Karpas-422 (cell line): ENCODE measurements at regions not wholly inside any gene's neighbourhood (a gene's known extent, or its start where the extent isn't known, plus 50 kb on each side); places are given as distances from the start of the nearest gene placed in this dataset.

Source experiments
- DNase-seq: peaks from one replicate; pipeline ENCODE4 v3.0.0-alpha.2; 2015
- H2AFZ ChIP-seq: fragments of 200-600 bp; sonication (generic); 2 replicates; pipeline ENCODE4 v1.6.1; 2014; ENCODE audit warnings: antibody characterized with exemption, low read length, mixed read lengths
- H3K27ac ChIP-seq: fragments of 200-600 bp; sonication (generic); 2 replicates; pipeline ENCODE4 v1.5.1; 2014; ENCODE audit warnings: mild to moderate bottlenecking, low read length, moderate library complexity
- H3K27me3 ChIP-seq: fragments of 200-600 bp; sonication (generic); 2 replicates; pipeline ENCODE4 v1.6.1; 2014; ENCODE audit warnings: low read length, mixed read lengths
- H3K36me3 ChIP-seq: fragments of 200-600 bp; sonication (generic); 2 replicates; pipeline ENCODE4 v1.6.1; 2014; ENCODE audit warnings: low read length, mixed read lengths; ENCODE audit not compliant: insufficient read depth
- H3K4me1 ChIP-seq: fragments of 200-600 bp; sonication (generic); 2 replicates; pipeline ENCODE4 v1.6.1; 2014; ENCODE audit warnings: mild to moderate bottlenecking, low read length, mixed read lengths
- H3K4me2 ChIP-seq: fragments of 200-600 bp; sonication (generic); 2 replicates; pipeline ENCODE4 v1.6.1; 2014; ENCODE audit warnings: low read length, low read depth, mild to moderate bottlenecking; ENCODE audit not compliant: poor library complexity, severe bottlenecking
- H3K4me3 ChIP-seq: fragments of 200-600 bp; sonication (generic); 2 replicates; pipeline ENCODE4 v1.5.1; 2014; ENCODE audit warnings: mild to moderate bottlenecking, antibody characterized with exemption, low read length, mixed read lengths
- H3K79me2 ChIP-seq: fragments of 200-600 bp; sonication (generic); 2 replicates; pipeline ENCODE4 v1.6.1; 2014; ENCODE audit warnings: mild to moderate bottlenecking, low read length, mixed read lengths
- H3K9ac ChIP-seq: fragments of 200-600 bp; sonication (generic); 2 replicates; pipeline ENCODE4 v1.6.0; 2014; ENCODE audit warnings: low read length
- H3K9me2 ChIP-seq: fragments of 200-600 bp; sonication (generic), shearing (Covaris generic); replicated peaks from 2 replicates; pipeline ENCODE4 v1.6.0; 2014; ENCODE audit warnings: mild to moderate bottlenecking, low read length, moderate library complexity; ENCODE audit not compliant: insufficient read depth
- H3K9me3 ChIP-seq: fragments of 300-700, 200-600 bp; sonication (generic); 2 replicates; pipeline ENCODE4 v1.6.1; 2014; ENCODE audit warnings: low read length, mixed read lengths
- H4K20me1 ChIP-seq: fragments of 200-600 bp; sonication (generic); 2 replicates; pipeline ENCODE4 v1.6.1; 2014; ENCODE audit warnings: mild to moderate bottlenecking, antibody characterized with exemption, low read length, low read depth; ENCODE audit not compliant: insufficient read depth

GRCh38 chr2:150370561-150370960 is 116.9 kb downstream of the RND3 start:
- Histone ChIP-seq H3K36me3 (no peaks in the 10 kb centered on the region), H3K27ac (no peak overlapping the region), H3K79me2 (no peaks in the 10 kb centered on the region), H3K9me2 (no peaks in the 10 kb centered on the region), H3K9me3 (no peaks in the 10 kb centered on the region), H3K4me3 (no peak overlapping the region), H4K20me1 (no peaks in the 10 kb centered on the region), H2AFZ (no peak overlapping the region), H3K4me2 (no peak overlapping the region), H3K9ac (no peak overlapping the region), H3K27me3 (no peaks in the 10 kb centered on the region), H3K4me1 (no peaks in the 10 kb centered on the region)
- DNase-seq: no peak

GRCh38 chr2:150369862-150370261 is 117.6 kb downstream of the RND3 start:
- no peaks in the 10 kb centered on the region for H3K9me2 ChIP-seq
- no peaks in the 10 kb centered on the region for H3K36me3 ChIP-seq
- no peak overlapping the region for H3K4me2 ChIP-seq
- H2AFZ ChIP-seq: no peak overlapping the region
- H3K27me3 ChIP-seq: no peaks in the 10 kb centered on the region
- no peak overlapping the region for H3K9ac ChIP-seq
- no peak overlapping the region for H3K27ac ChIP-seq
- H3K79me2 ChIP-seq: no peaks in the 10 kb centered on the region
- no peak overlapping the region for H3K4me3 ChIP-seq
- H3K4me1 ChIP-seq: no peaks in the 10 kb centered on the region
- DNase-seq: no peak
- H4K20me1 ChIP-seq: no peaks in the 10 kb centered on the region
- no peaks in the 10 kb centered on the region for H3K9me3 ChIP-seq

GRCh38 chr2:150358468-150358807 is 129.0 kb downstream of the RND3 start:
- Histone ChIP-seq H2AFZ (no peak overlapping the region), H3K79me2 (no peaks in the 10 kb centered on the region), H3K27me3 (no peaks in the 10 kb centered on the region), H3K36me3 (no peaks in the 10 kb centered on the region), H3K27ac (no peak overlapping the region), H3K4me1 (no peaks in the 10 kb centered on the region), H3K9me2 (no peaks in the 10 kb centered on the region; the same call in 1 of the 2 replicates), H3K9me3 (peaks cover 6% of the 10 kb centered on the region), H3K9ac (no peak overlapping the region), H3K4me2 (no peak overlapping the region), H4K20me1 (no peaks in the 10 kb centered on the region), H3K4me3 (no peak overlapping the region)
- no peak for DNase-seq

- H3K4me2 ChIP-seq: no peak overlapping the region
- no peaks in the 10 kb centered on the region for H3K36me3 ChIP-seq
- no peaks in the 10 kb centered on the region for H3K79me2 ChIP-seq
- no peaks in the 10 kb centered on the region for H4K20me1 ChIP-seq
- no peak overlapping the region for H3K4me3 ChIP-seq
- no peak overlapping the region for H3K9ac ChIP-seq
- no peaks in the 10 kb centered on the region for H3K9me2 ChIP-seq
- H2AFZ ChIP-seq: no peak overlapping the region
- H3K4me1 ChIP-seq: no peaks in the 10 kb centered on the region
- DNase-seq: no peak
- H3K27ac ChIP-seq: no peak overlapping the region
- no peaks in the 10 kb centered on the region for H3K27me3 ChIP-seq
- peaks cover 6% of the 10 kb centered on the region for H3K9me3 ChIP-seq
These were observed 129.5 kb downstream of the RND3 start for GRCh38 chr2:150357770-150358467.

GRCh38 chr2:150355440-150355839 is 132.0 kb downstream of the RND3 start:
- Histone ChIP-seq H3K4me3 (no peak overlapping the region), H3K79me2 (no peaks in the 10 kb centered on the region), H3K27me3 (no peaks in the 10 kb centered on the region), H3K4me1 (no peaks in the 10 kb centered on the region), H3K9me3 (peaks cover 10% of the 10 kb centered on the region), H3K4me2 (no peak overlapping the region), H3K9me2 (no peaks in the 10 kb centered on the region), H3K9ac (no peak overlapping the region), H3K36me3 (no peaks in the 10 kb centered on the region), H3K27ac (no peak overlapping the region), H4K20me1 (no peaks in the 10 kb centered on the region), H2AFZ (no peak overlapping the region)
- no peak for DNase-seq

GRCh38 chr2:150353376-150353775 is 134.1 kb downstream of the RND3 start:
- H2AFZ ChIP-seq: no peak overlapping the region
- H3K36me3 ChIP-seq: no peaks in the 10 kb centered on the region
- no peak overlapping the region for H3K9ac ChIP-seq
- H3K9me3 ChIP-seq: peaks cover 10% of the 10 kb centered on the region
- H3K4me1 ChIP-seq: no peaks in the 10 kb centered on the region
- H3K9me2 ChIP-seq: no peaks in the 10 kb centered on the region
- H3K4me2 ChIP-seq: no peak overlapping the region
- H4K20me1 ChIP-seq: no peaks in the 10 kb centered on the region
- H3K27me3 ChIP-seq: no peaks in the 10 kb centered on the region
- no peaks in the 10 kb centered on the region for H3K79me2 ChIP-seq
- H3K27ac ChIP-seq: no peak overlapping the region
- H3K4me3 ChIP-seq: no peak overlapping the region
- DNase-seq: no peak

GRCh38 chr2:150351922-150352321 is 135.5 kb downstream of the RND3 start:
- H4K20me1 ChIP-seq: no peaks in the 10 kb centered on the region
- peaks cover 10% of the 10 kb centered on the region for H3K9me3 ChIP-seq
- H3K4me3 ChIP-seq: no peak overlapping the region
- no peaks in the 10 kb centered on the region for H3K79me2 ChIP-seq
- H3K27me3 ChIP-seq: no peaks in the 10 kb centered on the region
- no peaks in the 10 kb centered on the region for H3K4me1 ChIP-seq
- H3K36me3 ChIP-seq: no peaks in the 10 kb centered on the region
- H2AFZ ChIP-seq: no peak overlapping the region
- H3K27ac ChIP-seq: no peak overlapping the region
- no peak for DNase-seq
- H3K9me2 ChIP-seq: no peaks in the 10 kb centered on the region
- no peak overlapping the region for H3K4me2 ChIP-seq
- no peak overlapping the region for H3K9ac ChIP-seq

GRCh38 chr2:150350500-150350899 is 137.0 kb downstream of the RND3 start:
- Histone ChIP-seq H3K27me3 (no peaks in the 10 kb centered on the region), H3K9ac (no peak overlapping the region), H4K20me1 (no peaks in the 10 kb centered on the region), H3K4me3 (no peak overlapping the region), H3K9me2 (no peaks in the 10 kb centered on the region), H3K9me3 (peaks cover 13% of the 10 kb centered on the region), H3K36me3 (no peaks in the 10 kb centered on the region), H2AFZ (no peak overlapping the region), H3K4me2 (no peak overlapping the region), H3K4me1 (no peaks in the 10 kb centered on the region), H3K27ac (no peak overlapping the region), H3K79me2 (no peaks in the 10 kb centered on the region)
- DNase-seq: no peak

- H3K4me3 ChIP-seq: no peak overlapping the region
- no peak overlapping the region for H2AFZ ChIP-seq
- no peaks in the 10 kb centered on the region for H3K36me3 ChIP-seq
- DNase-seq: no peak
- no peak overlapping the region for H3K27ac ChIP-seq
- no peak overlapping the region for H3K4me2 ChIP-seq
- no peaks in the 10 kb centered on the region for H3K79me2 ChIP-seq
- no peaks in the 10 kb centered on the region for H4K20me1 ChIP-seq
- H3K9ac ChIP-seq: no peak overlapping the region
- H3K9me3 ChIP-seq: peaks cover 6% of the 10 kb centered on the region
- H3K4me1 ChIP-seq: no peaks in the 10 kb centered on the region
- no peaks in the 10 kb centered on the region for H3K9me2 ChIP-seq
- no peaks in the 10 kb centered on the region for H3K27me3 ChIP-seq
These were observed 140.7 kb downstream of the RND3 start for GRCh38 chr2:150346806-150347205.
